ENCODE measurements at regions not wholly inside any gene's neighbourhood (a gene's known extent, or its start where the extent isn't known, plus 50 kb on each side); places are given as distances from the start of the nearest gene placed in this dataset.

GRCh38 chr4:117971403-117971802 lies 62.9 kb upstream of the NDST3 start:
- DNase-seq, result no peak

- DNase-seq, result peak; percentile 72
Measured at GRCh38 chr4:117983541-117984365, 50.5 kb upstream of the NDST3 start.

GRCh38 chr4:117984366-117984680 lies 50.0 kb upstream of the NDST3 start:
- DNase-seq, result no peak
